Keratinocyte (primary cell): ENCODE measurements at regions not wholly inside any gene's neighbourhood (a gene's known extent, or its start where the extent isn't known, plus 50 kb on each side); places are given as distances from the start of the nearest gene placed in this dataset.

Source experiments
- CTCF ChIP-seq, 3 experiments: IDR thresholded peaks in 1 of 3; conservative IDR thresholded peaks in 1 of 3; optimal IDR thresholded peaks in 1 of 3; 2 replicates in 2 of 3; 3 replicates in 1 of 3; pipeline versions ENCODE3 to v1.5.1; 2011; ENCODE audit warnings: low read length in 3 of 3, mild to moderate bottlenecking in 3 of 3, moderate library complexity in 2 of 3, control low read depth in 1 of 3, inconsistent platforms in 1 of 3; ENCODE audit not compliant: insufficient read depth in 2 of 3; ENCODE audit errors: extremely low read depth in 1 of 3
- EZH2 ChIP-seq: IDR thresholded peaks from one replicate; pipeline ENCODE4 v1.6.1; 2012; ENCODE audit warnings: inconsistent platforms, mild to moderate bottlenecking, low read length, moderate library complexity

GRCh38 chr11:95361180-95361579 is 130.2 kb upstream of the SESN3 start:
- TF ChIP-seq CTCF (optimal IDR thresholded peaks at IDR 0.05 in 1 of 3, IDR thresholded peaks at IDR 0.05 in 1 of 3, conservative IDR thresholded peaks at IDR 0.05 in 1 of 3; ENCODE audit: extremely low read depth in 1 of 3, insufficient read depth in 2 of 3, low read length in 3 of 3) (no peak), EZH2 (no peak)
